ENCODE measurements at regions not wholly inside any gene's neighbourhood (a gene's known extent, or its start where the extent isn't known, plus 50 kb on each side); places are given as distances from the start of the nearest gene placed in this dataset.

DNA sequence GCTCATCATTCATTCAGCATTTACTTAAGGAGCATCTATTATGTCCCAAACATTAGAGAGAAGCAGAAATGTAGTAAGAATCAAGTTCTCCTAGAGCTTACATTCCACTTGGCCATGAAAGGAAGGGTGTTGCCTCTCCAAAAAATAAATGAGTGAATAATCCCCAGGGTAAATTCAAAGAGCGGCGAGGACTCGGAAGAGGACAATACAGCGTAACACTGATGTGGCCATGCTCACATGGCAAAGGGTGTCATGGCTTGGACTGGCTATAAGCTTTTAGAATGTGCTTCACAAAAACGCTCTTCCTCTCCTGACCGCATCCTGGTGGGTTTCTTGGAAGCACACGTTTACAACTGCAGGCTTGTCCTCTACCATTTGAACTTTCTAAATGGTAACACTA is 290.2 kb downstream of the IRS2 start:
- 85 to 90% (median 86%) methylated on average over 7 of the region's 7 CpGs for WGBS, 3 donors

DNA sequence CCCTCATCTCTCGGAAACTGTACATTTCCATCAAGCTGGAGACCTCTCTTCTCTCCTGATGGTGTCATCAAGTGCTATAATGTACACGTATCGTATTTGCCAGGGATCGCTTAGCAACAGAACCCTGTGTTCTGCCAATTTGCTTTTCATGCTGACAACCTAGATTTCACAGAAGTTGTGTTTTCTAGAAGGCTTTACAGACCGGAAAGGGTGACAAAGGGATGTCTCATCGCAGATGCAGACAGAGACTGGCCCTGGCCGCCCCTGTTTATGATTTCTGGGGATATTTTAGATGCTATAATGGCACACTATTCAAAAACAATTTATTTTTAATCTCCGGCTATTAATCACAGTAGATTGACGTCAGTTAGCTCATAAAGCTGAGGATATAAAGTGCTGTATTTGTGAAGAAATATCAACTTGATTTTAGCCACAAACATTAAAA is 291.4 kb downstream of the IRS2 start:
- WGBS, 3 donors: 54 to 68% (median 56%) methylated on average over 9 of the region's 9 CpGs
- DNase-seq: no peak
- H3K27ac ChIP-seq (ENCODE audit: low read depth in 1 of 3, low read length in 2 of 3): no peak overlapping the region
- peaks cover 0 to 3% (median 0%) of the 10 kb centered on the region in 3 donors for H3K27me3 ChIP-seq (ENCODE audit: control insufficient read depth in 3 of 3, insufficient read depth in 3 of 3, low read length in 3 of 3)
- no peaks in the 10 kb centered on the region for H3K9me3 ChIP-seq (ENCODE audit: control insufficient read depth in 2 of 2, insufficient read depth in 1 of 2, low read depth in 1 of 2, low read length in 1 of 2)
- no peak for FAIRE-seq
- H3K36me3 ChIP-seq (ENCODE audit: control insufficient read depth in 3 of 3, insufficient read depth in 2 of 3, low read depth in 1 of 3, low read length in 3 of 3): no peaks in the 10 kb centered on the region
- no peaks in the 10 kb centered on the region for H3K4me1 ChIP-seq (ENCODE audit: control insufficient read depth in 3 of 3, insufficient read depth in 2 of 3, low read depth in 1 of 3, low read length in 2 of 3)
- H3K4me3 ChIP-seq (ENCODE audit: low read depth in 1 of 3, low read length in 3 of 3): no peak overlapping the region

More for the DNA sequence above, 290.2 kb downstream of the IRS2 start:
- no peak overlapping the region for H3K4me3 ChIP-seq (ENCODE audit: low read depth in 1 of 3, low read length in 3 of 3)
- peaks cover 0 to 3% (median 0%) of the 10 kb centered on the region in 3 donors for H3K27me3 ChIP-seq (ENCODE audit: control insufficient read depth in 3 of 3, insufficient read depth in 3 of 3, low read length in 3 of 3)
- FAIRE-seq (no peak), DNase-seq (no peak)
- H3K9me3 ChIP-seq (ENCODE audit: control insufficient read depth in 2 of 2, insufficient read depth in 1 of 2, low read depth in 1 of 2, low read length in 1 of 2): no peaks in the 10 kb centered on the region
- H3K27ac ChIP-seq (ENCODE audit: low read depth in 1 of 3, low read length in 2 of 3): no peak overlapping the region
- H3K36me3 ChIP-seq (ENCODE audit: control insufficient read depth in 3 of 3, insufficient read depth in 2 of 3, low read depth in 1 of 3, low read length in 3 of 3): no peaks in the 10 kb centered on the region
- no peaks in the 10 kb centered on the region for H3K4me1 ChIP-seq (ENCODE audit: control insufficient read depth in 3 of 3, insufficient read depth in 2 of 3, low read depth in 1 of 3, low read length in 2 of 3)

DNA sequence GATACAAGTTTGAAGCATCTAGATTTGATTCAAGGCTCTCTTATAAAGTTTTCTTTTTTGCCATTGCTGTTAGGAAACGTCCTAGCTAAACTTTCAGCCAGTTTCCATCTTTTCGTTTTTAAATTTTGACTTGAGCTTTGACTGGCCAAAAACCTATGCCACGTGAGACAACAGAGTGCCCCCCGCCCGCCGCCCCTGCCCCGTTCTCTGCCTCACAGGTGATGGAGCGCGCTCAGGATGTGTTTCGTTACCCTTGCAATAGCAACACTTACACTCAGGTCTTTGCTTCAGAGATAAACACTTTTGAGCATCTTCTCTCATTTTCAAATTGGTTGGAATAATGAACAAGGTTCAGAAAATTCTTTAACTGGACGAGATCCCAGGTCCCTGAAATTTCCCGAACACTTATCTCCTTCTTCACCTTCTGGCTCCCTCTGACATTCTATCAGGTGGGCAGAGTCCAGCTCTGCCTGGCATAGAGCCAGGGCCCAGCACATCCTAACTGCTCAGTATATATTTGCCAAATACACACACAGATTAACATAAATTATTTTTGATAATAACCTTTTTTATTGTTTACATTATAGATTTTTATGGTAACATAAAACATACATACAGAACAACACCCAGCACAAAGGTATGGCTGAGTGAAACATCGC is 301.1 kb downstream of the IRS2 start:
- Histone ChIP-seq H3K36me3 (ENCODE audit: control insufficient read depth in 3 of 3, insufficient read depth in 2 of 3, low read depth in 1 of 3, low read length in 3 of 3) (no peaks in the 10 kb centered on the region), H3K4me3 (ENCODE audit: low read depth in 1 of 3, low read length in 3 of 3) (no peak overlapping the region), H3K27ac (ENCODE audit: low read depth in 1 of 3, low read length in 2 of 3) (no peak overlapping the region), H3K4me1 (ENCODE audit: control insufficient read depth in 3 of 3, insufficient read depth in 2 of 3, low read depth in 1 of 3, low read length in 2 of 3) (peaks cover 0 to 17% (median 0%) of the 10 kb centered on the region in 3 donors), H3K9me3 (ENCODE audit: control insufficient read depth in 2 of 2, insufficient read depth in 1 of 2, low read depth in 1 of 2, low read length in 1 of 2) (peaks cover 0 to 18% of the 10 kb centered on the region in 2 donors), H3K27me3 (ENCODE audit: control insufficient read depth in 3 of 3, insufficient read depth in 3 of 3, low read length in 3 of 3) (no peaks in the 10 kb centered on the region)
- no peak for FAIRE-seq
- WGBS, 3 donors: 58 to 80% (median 70%) methylated on average over 13 of the region's 13 CpGs
- DNase-seq: peak; percentile 54 to 76

DNA sequence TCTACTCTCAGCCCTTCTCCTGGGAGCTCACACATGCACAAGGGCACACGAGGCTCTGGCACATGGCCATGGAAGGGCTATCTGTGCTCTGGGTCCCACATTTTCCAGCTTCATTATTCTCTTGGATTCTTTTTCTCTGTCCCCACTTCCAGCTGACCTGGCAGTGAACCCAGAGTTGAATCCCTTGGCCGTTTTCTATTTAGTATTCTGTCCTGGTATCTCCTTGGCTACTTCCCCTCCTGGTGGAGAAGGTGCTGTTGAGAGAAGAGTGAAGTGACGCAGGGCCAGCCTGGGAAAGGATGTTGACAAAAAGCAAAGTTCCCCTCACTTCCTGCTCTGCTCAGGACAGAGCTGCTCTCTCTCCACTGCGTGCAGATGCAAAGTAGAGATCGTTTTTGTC is 303.1 kb downstream of the IRS2 start:
- WGBS, 3 donors: 45 to 64% (median 61%) methylated on average over 5 of the region's 5 CpGs

DNA sequence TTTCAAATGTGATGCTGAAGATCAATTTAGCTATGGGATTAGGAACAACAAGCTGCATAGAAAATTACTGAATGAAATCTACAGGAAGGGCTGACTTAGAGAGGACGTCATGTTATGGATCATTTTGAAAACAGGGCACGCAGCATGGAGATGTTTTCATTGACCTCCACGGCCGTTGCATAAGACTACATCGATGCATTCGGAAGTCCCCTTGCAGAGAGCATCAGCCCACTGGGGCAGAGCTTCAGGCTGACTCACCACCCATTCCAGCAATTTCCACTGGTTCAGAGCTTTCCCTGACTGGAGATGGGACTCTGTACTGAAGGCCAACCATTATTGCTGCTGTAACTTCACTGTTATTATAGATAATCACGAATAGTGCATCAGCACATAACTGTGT is 305.3 kb downstream of the IRS2 start:
- Histone ChIP-seq H3K27ac (ENCODE audit: low read depth in 1 of 3, low read length in 2 of 3) (peak overlapping the region in 1 of 3 donors; percentile 73), H3K27me3 (ENCODE audit: control insufficient read depth in 3 of 3, insufficient read depth in 3 of 3, low read length in 3 of 3) (no peaks in the 10 kb centered on the region), H3K36me3 (ENCODE audit: control insufficient read depth in 3 of 3, insufficient read depth in 2 of 3, low read depth in 1 of 3, low read length in 3 of 3) (no peaks in the 10 kb centered on the region), H3K9me3 (ENCODE audit: control insufficient read depth in 2 of 2, insufficient read depth in 1 of 2, low read depth in 1 of 2, low read length in 1 of 2) (peaks cover 0 to 10% of the 10 kb centered on the region in 2 donors), H3K4me1 (ENCODE audit: control insufficient read depth in 3 of 3, insufficient read depth in 2 of 3, low read depth in 1 of 3, low read length in 2 of 3) (peaks cover 0 to 26% (median 0%) of the 10 kb centered on the region in 3 donors), H3K4me3 (ENCODE audit: low read depth in 1 of 3, low read length in 3 of 3) (no peak overlapping the region)
- FAIRE-seq (no peak), DNase-seq (peak in 1 of 2 donors; percentile 75)
- WGBS, 3 donors: 80 to 86% (median 83%) methylated on average over 7 of the region's 7 CpGs

More for the DNA sequence above, 303.1 kb downstream of the IRS2 start:
- H3K9me3 ChIP-seq (ENCODE audit: control insufficient read depth in 2 of 2, insufficient read depth in 1 of 2, low read depth in 1 of 2, low read length in 1 of 2): peaks cover 0 to 10% of the 10 kb centered on the region in 2 donors
- FAIRE-seq (no peak), DNase-seq (no peak)
- H3K27me3 ChIP-seq (ENCODE audit: control insufficient read depth in 3 of 3, insufficient read depth in 3 of 3, low read length in 3 of 3): no peaks in the 10 kb centered on the region
- H3K4me1 ChIP-seq (ENCODE audit: control insufficient read depth in 3 of 3, insufficient read depth in 2 of 3, low read depth in 1 of 3, low read length in 2 of 3): peaks cover 0 to 26% (median 0%) of the 10 kb centered on the region in 3 donors
- no peaks in the 10 kb centered on the region for H3K36me3 ChIP-seq (ENCODE audit: control insufficient read depth in 3 of 3, insufficient read depth in 2 of 3, low read depth in 1 of 3, low read length in 3 of 3)
- H3K4me3 ChIP-seq (ENCODE audit: low read depth in 1 of 3, low read length in 3 of 3): no peak overlapping the region
- H3K27ac ChIP-seq (ENCODE audit: low read depth in 1 of 3, low read length in 2 of 3): no peak overlapping the region

DNA sequence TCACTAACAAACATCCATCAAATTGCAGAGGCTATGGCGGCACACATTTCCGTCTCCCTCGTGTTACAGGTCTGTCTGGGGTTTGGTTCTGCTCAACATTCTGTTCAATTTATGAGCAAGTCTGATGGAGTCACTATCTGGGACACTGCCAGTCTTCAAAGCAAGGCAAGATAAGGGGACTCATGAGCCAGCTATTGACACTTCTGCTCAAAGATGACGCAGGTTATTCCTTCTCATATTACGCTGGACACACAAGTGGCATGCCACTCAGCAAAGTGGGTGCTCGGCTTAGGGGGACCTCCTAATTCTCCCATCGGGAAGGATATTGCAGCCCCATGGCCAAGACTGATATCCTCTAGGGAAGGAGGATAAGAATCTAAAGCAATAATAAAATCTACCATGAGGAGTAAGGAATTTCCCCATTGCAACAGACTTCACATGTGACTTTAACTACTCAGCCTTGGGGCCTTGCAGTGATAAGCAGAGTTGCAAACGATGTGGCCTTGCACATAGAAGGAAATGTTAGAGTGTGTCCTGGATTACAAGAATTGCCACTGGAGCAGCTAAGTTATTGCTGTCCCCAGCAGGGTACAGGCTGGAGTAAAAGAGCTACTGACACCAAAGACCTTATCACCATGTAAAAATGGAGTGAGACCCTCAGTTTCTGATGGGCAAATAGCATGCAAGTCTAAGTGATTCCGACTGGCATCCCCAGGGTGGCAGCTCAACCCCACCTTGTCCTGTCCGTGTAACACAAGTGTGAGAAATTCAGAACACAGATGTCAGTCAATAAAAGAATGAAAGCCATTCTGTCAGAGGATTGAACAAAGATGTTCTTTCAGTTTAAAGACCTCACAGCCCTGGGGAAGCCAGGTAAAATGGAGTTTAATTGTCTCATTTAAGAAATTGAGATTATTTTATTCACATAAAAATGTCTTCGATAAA is 306.1 kb downstream of the IRS2 start:
- H3K4me1 ChIP-seq (ENCODE audit: control insufficient read depth in 3 of 3, insufficient read depth in 2 of 3, low read depth in 1 of 3, low read length in 2 of 3): peaks cover 0 to 21% (median 0%) of the 10 kb centered on the region in 3 donors
- peaks cover 0 to 10% of the 10 kb centered on the region in 2 donors for H3K9me3 ChIP-seq (ENCODE audit: control insufficient read depth in 2 of 2, insufficient read depth in 1 of 2, low read depth in 1 of 2, low read length in 1 of 2)
- H3K27ac ChIP-seq (ENCODE audit: low read depth in 1 of 3, low read length in 2 of 3): peak overlapping the region in 1 of 3 donors; percentile 73
- WGBS, 3 donors: 45 to 68% (median 55%) methylated on average over 11 of the region's 11 CpGs
- no peaks in the 10 kb centered on the region for H3K36me3 ChIP-seq (ENCODE audit: control insufficient read depth in 3 of 3, insufficient read depth in 2 of 3, low read depth in 1 of 3, low read length in 3 of 3)
- FAIRE-seq: no peak
- DNase-seq: peak; percentile 28 to 89
- no peaks in the 10 kb centered on the region for H3K27me3 ChIP-seq (ENCODE audit: control insufficient read depth in 3 of 3, insufficient read depth in 3 of 3, low read length in 3 of 3)
- H3K4me3 ChIP-seq (ENCODE audit: low read depth in 1 of 3, low read length in 3 of 3): no peak overlapping the region

DNA sequence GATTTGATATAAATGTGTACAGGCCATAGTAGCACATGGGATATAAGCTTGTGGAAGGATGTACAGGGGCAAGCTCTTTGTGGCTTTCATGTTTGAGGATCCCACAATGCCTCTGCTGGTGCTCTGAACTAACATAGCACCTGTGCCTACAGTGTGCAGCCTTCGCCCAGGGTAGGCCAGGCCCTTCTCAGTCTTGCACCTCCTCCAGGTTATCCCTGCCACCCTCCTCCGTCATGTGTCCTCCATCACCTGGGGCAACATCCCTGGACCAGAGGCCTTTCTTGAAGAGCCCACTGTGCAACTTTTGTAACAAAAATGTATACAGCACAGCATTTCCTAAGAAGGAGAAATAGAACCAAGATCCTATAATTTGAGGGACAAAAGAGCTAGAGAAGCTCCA is 306.8 kb downstream of the IRS2 start:
- FAIRE-seq: no peak
- DNase-seq: no peak
- WGBS, 3 donors: 78 to 95% (median 87%) methylated on average over 2 of the region's 2 CpGs
- H3K36me3 ChIP-seq (ENCODE audit: control insufficient read depth in 3 of 3, insufficient read depth in 2 of 3, low read depth in 1 of 3, low read length in 3 of 3): no peaks in the 10 kb centered on the region
- H3K9me3 ChIP-seq (ENCODE audit: control insufficient read depth in 2 of 2, insufficient read depth in 1 of 2, low read depth in 1 of 2, low read length in 1 of 2): peaks cover 0 to 10% of the 10 kb centered on the region in 2 donors
- no peaks in the 10 kb centered on the region for H3K27me3 ChIP-seq (ENCODE audit: control insufficient read depth in 3 of 3, insufficient read depth in 3 of 3, low read length in 3 of 3)
- H3K4me3 ChIP-seq (ENCODE audit: low read depth in 1 of 3, low read length in 3 of 3): no peak overlapping the region
- peaks cover 0 to 21% (median 0%) of the 10 kb centered on the region in 3 donors for H3K4me1 ChIP-seq (ENCODE audit: control insufficient read depth in 3 of 3, insufficient read depth in 2 of 3, low read depth in 1 of 3, low read length in 2 of 3)
- peak overlapping the region in 1 of 3 donors; percentile 73 for H3K27ac ChIP-seq (ENCODE audit: low read depth in 1 of 3, low read length in 2 of 3)

DNA sequence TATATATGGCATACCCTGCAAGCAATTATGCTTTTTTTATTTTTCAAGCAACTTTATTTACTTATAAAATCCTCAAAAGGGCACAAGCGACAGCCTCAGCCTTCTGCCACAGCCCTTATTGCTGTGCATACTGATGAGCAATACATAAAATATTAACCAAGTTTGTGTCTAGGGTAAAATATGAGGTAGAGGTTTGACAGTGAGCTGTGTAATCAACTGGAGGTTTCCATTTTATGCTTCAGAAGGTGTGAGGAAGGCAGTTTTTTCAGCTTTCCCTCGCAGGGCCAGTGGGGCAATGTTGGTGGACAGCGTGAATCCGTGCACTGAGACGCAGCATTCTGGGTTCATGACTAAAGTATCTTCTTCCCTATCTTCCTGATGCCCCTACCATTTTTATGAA is 310.4 kb downstream of the IRS2 start:
- no peak for DNase-seq
- no peak for FAIRE-seq
- 84 to 93% (median 92%) methylated on average over 5 of the region's 5 CpGs for WGBS, 3 donors
- Histone ChIP-seq H3K4me1 (ENCODE audit: control insufficient read depth in 3 of 3, insufficient read depth in 2 of 3, low read depth in 1 of 3, low read length in 2 of 3) (peaks cover 0 to 15% (median 0%) of the 10 kb centered on the region in 3 donors), H3K27ac (ENCODE audit: low read depth in 1 of 3, low read length in 2 of 3) (no peak overlapping the region), H3K4me3 (ENCODE audit: low read depth in 1 of 3, low read length in 3 of 3) (no peak overlapping the region), H3K27me3 (ENCODE audit: control insufficient read depth in 3 of 3, insufficient read depth in 3 of 3, low read length in 3 of 3) (no peaks in the 10 kb centered on the region), H3K9me3 (ENCODE audit: control insufficient read depth in 2 of 2, insufficient read depth in 1 of 2, low read depth in 1 of 2, low read length in 1 of 2) (no peaks in the 10 kb centered on the region), H3K36me3 (ENCODE audit: control insufficient read depth in 3 of 3, insufficient read depth in 2 of 3, low read depth in 1 of 3, low read length in 3 of 3) (no peaks in the 10 kb centered on the region)

Data from small intestine (tissue), 7 donors.